HG03521 (cell line): ENCODE measurements at regions not wholly inside any gene's neighbourhood (a gene's known extent, or its start where the extent isn't known, plus 50 kb on each side); places are given as distances from the start of the nearest gene placed in this dataset.

Experiments
- ATAC-seq: cut with Tn5 transposase; IDR thresholded peaks from one replicate; pipeline ENCODE4 v1.9.1; 2021; ENCODE audit warnings: mild to moderate bottlenecking, moderate library complexity; ENCODE audit not compliant: unreplicated experiment

DNA sequence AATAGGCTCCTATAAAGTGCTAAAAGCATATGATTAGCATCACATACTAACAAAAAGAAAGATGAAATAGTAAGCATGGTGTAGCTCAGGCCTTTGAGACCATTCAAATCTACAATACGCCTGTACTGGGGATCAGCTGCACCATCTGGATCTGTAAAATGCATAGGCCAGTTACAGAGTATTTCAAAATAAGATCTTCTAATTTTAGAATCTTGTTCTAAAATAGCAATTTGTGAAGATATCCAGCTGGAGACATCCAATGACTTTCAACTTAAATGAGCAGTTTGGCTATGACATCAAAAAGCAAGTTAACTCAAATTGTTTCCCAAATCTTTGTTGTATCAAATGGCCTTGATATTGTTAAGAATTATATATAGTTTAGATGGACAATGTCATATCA, 386.3 kb downstream of the MRPS30 start:
- no peak for ATAC-seq
